CD4-positive, alpha-beta memory T cell (primary cell): ENCODE measurements at regions not wholly inside any gene's neighbourhood (a gene's known extent, or its start where the extent isn't known, plus 50 kb on each side); places are given as distances from the start of the nearest gene placed in this dataset.

Source experiments
- CTCF ChIA-PET: fragments of 350-600 bp; sonication (Branson Sonifier 250); formaldehyde crosslinking; loops from one replicate; lab custom pipeline; 2021; ENCODE audit warnings: inconsistent platforms; ENCODE audit not compliant: partially characterized antibody; lab: Charles Lee
- POLR2A ChIA-PET: fragments of 350-600 bp; sonication (Branson Sonifier 250); formaldehyde crosslinking; loops from one replicate; lab custom pipeline; 2021; ENCODE audit not compliant: partially characterized antibody; lab: Charles Lee
- DNase-seq, 5 donors: peaks; one replicate each; pipeline versions ENCODE4 v3.0.0 to v3.0.0-alpha.2; 2020 to 2022; ENCODE audit warnings: mixed read lengths in 1 of 5
- H3K27ac ChIP-seq: one replicate; pipeline ENCODE4 v1.7.0; 2013; ENCODE audit warnings: low read depth, low read length
- H3K27me3 ChIP-seq: 2 replicates; pipeline ENCODE4 v1.7.0; 2013; ENCODE audit warnings: mild to moderate bottlenecking, low read length, moderate library complexity; ENCODE audit not compliant: insufficient read depth
- H3K36me3 ChIP-seq: 2 replicates; pipeline ENCODE4 v1.7.0; 2013; ENCODE audit warnings: mild to moderate bottlenecking, low read length, moderate library complexity; ENCODE audit not compliant: insufficient read depth
- H3K4me1 ChIP-seq: 2 replicates; pipeline ENCODE4 v1.7.0; 2013; ENCODE audit warnings: mild to moderate bottlenecking, low read length, moderate library complexity; ENCODE audit not compliant: insufficient read depth
- H3K4me3 ChIP-seq, 2 donors: one replicate each; pipeline ENCODE4 v1.7.0; 2013; ENCODE audit warnings: low read length in 2 of 2, mild to moderate bottlenecking in 1 of 2
- H3K9me3 ChIP-seq, 2 donors: one replicate each; pipeline ENCODE4 v1.7.0; 2013; ENCODE audit warnings: low read length in 2 of 2, control low read depth in 1 of 2; ENCODE audit not compliant: control insufficient read depth in 1 of 2
- H3K27ac Mint-ChIP-seq, 7 donors: one replicate each; pipeline ENCODE4 v1.8.0; 2020 to 2021; ENCODE audit warnings: mixed read lengths in 7 of 7, mild to moderate bottlenecking in 6 of 7, inconsistent platforms in 3 of 7, moderate library complexity in 3 of 7
- H3K27me3 Mint-ChIP-seq, 2 donors: one replicate each; pipeline ENCODE4 v1.8.0; 2020 to 2021; ENCODE audit warnings: mixed read lengths in 2 of 2
- H3K36me3 Mint-ChIP-seq, 2 donors: one replicate each; pipeline ENCODE4 v1.8.0; 2020 to 2021; ENCODE audit warnings: mixed read lengths in 2 of 2, inconsistent platforms in 1 of 2, mild to moderate bottlenecking in 1 of 2
- H3K4me1 Mint-ChIP-seq, 4 donors: one replicate each; pipeline ENCODE4 v1.8.0; 2020 to 2021; ENCODE audit warnings: mixed read lengths in 4 of 4, mild to moderate bottlenecking in 1 of 4
- H3K4me3 Mint-ChIP-seq, 8 donors: one replicate each; pipeline ENCODE4 v1.8.0; 2020 to 2021; ENCODE audit warnings: mixed read lengths in 8 of 8, mild to moderate bottlenecking in 7 of 8, moderate library complexity in 6 of 8, inconsistent platforms in 3 of 8
- H3K9me3 Mint-ChIP-seq, 8 donors: one replicate each; pipeline ENCODE4 v1.8.0; 2020 to 2021; ENCODE audit warnings: mixed read lengths in 8 of 8, mild to moderate bottlenecking in 5 of 8, inconsistent platforms in 3 of 8, moderate library complexity in 1 of 8
- intact Hi-C: fragments of 100-400 bp; cut with micrococcal nuclease; formaldehyde crosslinking; loops from one replicate; pipeline ENCODE4 v1.15.1; 2023

DNA sequence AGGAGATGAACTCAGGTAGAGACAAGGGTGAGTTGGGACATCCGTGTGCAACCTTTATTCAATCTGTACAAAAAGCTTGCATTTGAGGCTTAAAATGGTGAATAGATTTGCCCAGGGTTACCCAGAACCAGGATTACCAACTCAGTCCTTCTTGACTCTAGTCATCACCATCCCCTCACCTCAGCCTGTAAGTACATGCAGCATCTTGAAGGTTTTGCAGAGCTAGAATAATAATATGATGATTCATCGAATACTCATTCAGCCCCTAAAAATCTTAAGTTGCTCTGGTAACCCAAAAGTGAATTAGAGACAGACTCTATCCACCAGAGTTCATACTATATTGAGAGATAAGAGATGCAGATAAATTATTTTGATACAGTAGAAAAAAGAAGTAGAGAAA, 90.3 kb downstream of the NKX2-1 start:
- CTCF ChIA-PET = no interaction called here
- Histone ChIP-seq H3K4me1 (no peaks in the 10 kb centered on the region), H3K9me3 (no peaks in the 10 kb centered on the region), H3K27me3 (no peaks in the 10 kb centered on the region), H3K4me3 (no peak overlapping the region), H3K36me3 (no peaks in the 10 kb centered on the region), H3K27ac (no peak overlapping the region)
- intact Hi-C loops = no loop called here
- Mint-ChIP-seq H3K9me3 (no peaks in the 10 kb centered on the region), H3K36me3 (no peaks in the 10 kb centered on the region), H3K4me3 (no peak overlapping the region), H3K4me1 (no peaks in the 10 kb centered on the region), H3K27me3 (peaks cover 4% of the 10 kb centered on the region in 2 donors), H3K27ac (no peak overlapping the region)
- POLR2A ChIA-PET = no interaction called here
- no peak for DNase-seq

DNA sequence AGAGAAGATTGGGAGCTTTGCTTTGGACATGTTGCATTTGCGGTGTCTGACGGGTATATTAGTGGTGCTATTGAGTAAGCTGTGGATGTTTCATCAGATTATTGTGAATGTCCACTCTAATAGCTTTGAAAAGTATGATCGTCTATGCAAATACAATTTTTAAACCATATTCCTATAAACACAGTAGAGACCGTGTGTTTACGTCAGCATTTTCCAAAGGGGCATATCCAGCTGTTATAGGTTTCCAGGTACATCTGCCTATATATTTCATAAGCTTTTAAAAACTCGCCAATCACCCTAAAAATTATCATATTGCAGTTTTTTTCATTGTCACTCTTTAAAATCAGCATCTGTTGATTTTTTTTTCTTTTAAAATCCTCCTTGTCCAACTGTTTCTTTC, 91.7 kb downstream of the NKX2-1 start:
- CTCF ChIA-PET = no interaction called here
- no peak overlapping the region for H3K27ac ChIP-seq
- Mint-ChIP-seq H3K27me3 (peaks cover 4% of the 10 kb centered on the region in 2 donors), H3K36me3 (no peaks in the 10 kb centered on the region), H3K4me3 (no peak overlapping the region), H3K27ac (no peak overlapping the region), H3K9me3 (no peaks in the 10 kb centered on the region), H3K4me1 (no peaks in the 10 kb centered on the region)
- DNase-seq = no peak
- H3K9me3 ChIP-seq = no peaks in the 10 kb centered on the region
- no peaks in the 10 kb centered on the region for H3K27me3 ChIP-seq
- H3K4me3 ChIP-seq = no peak overlapping the region
- no peaks in the 10 kb centered on the region for H3K36me3 ChIP-seq
- no peaks in the 10 kb centered on the region for H3K4me1 ChIP-seq
- intact Hi-C loops = no loop called here
- POLR2A ChIA-PET = no interaction called here

DNA sequence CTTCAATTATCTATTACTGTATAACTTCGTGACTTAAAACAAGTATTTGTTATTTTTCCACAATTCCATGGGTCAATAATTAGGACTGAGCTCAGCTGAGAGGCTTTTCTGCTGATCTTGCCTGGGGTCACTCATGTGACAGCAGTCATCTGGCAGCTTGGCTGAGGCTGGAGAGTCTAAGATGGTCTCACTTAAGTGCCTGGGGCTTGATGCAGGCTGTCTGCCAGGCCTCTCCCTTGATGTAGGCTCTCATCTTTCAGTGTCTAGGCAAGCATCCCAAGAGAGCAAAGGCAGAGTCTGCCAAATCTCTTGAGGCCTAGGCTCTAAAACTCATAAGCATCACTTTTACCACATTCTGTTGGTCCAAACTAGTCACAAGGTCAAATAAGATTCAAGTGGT, 93.2 kb downstream of the NKX2-1 start:
- H3K4me3 Mint-ChIP-seq = no peak overlapping the region
- H3K27me3 Mint-ChIP-seq = peaks cover 4% of the 10 kb centered on the region in 2 donors
- H3K4me1 Mint-ChIP-seq = no peaks in the 10 kb centered on the region
- intact Hi-C loops = no loop called here
- no peak for DNase-seq
- no peak overlapping the region for H3K27ac ChIP-seq
- no peak overlapping the region for H3K4me3 ChIP-seq
- H3K36me3 Mint-ChIP-seq = no peaks in the 10 kb centered on the region
- H3K9me3 ChIP-seq = no peaks in the 10 kb centered on the region
- H3K9me3 Mint-ChIP-seq = no peaks in the 10 kb centered on the region
- no peaks in the 10 kb centered on the region for H3K4me1 ChIP-seq
- no peaks in the 10 kb centered on the region for H3K27me3 ChIP-seq
- H3K27ac Mint-ChIP-seq = no peak overlapping the region
- POLR2A ChIA-PET = no interaction called here
- no peaks in the 10 kb centered on the region for H3K36me3 ChIP-seq
- CTCF ChIA-PET = no interaction called here

DNA sequence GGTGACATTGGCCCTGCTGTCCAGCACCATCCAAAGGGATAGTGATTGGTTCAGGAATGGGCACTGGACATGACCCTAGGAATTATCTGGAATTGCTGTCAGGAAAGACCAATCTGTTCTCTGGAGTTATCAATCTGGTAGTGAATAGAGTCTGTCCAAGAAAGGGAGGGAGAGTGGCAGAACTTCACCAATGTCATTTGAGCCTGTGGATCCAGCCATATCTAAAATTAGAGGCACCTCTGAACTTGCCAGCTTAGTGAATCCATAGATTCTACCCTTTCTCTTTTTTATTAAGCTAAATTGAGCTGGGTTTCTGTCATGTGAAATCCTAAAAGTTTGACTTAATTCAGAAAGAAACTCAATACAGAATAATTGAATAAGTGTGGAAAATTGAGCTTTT, 93.9 kb downstream of the NKX2-1 start:
- DNase-seq = no peak
- no peaks in the 10 kb centered on the region for H3K4me1 ChIP-seq
- CTCF ChIA-PET = no interaction called here
- no peaks in the 10 kb centered on the region for H3K27me3 ChIP-seq
- no peak overlapping the region for H3K27ac ChIP-seq
- no peaks in the 10 kb centered on the region for H3K9me3 ChIP-seq
- no peak overlapping the region for H3K4me3 Mint-ChIP-seq
- no peak overlapping the region for H3K27ac Mint-ChIP-seq
- H3K36me3 Mint-ChIP-seq = no peaks in the 10 kb centered on the region
- no peaks in the 10 kb centered on the region for H3K4me1 Mint-ChIP-seq
- POLR2A ChIA-PET = no interaction called here
- H3K36me3 ChIP-seq = no peaks in the 10 kb centered on the region
- H3K27me3 Mint-ChIP-seq = peaks cover 4% of the 10 kb centered on the region in 2 donors
- no peak overlapping the region for H3K4me3 ChIP-seq
- intact Hi-C loops = no loop called here
- no peaks in the 10 kb centered on the region for H3K9me3 Mint-ChIP-seq

DNA sequence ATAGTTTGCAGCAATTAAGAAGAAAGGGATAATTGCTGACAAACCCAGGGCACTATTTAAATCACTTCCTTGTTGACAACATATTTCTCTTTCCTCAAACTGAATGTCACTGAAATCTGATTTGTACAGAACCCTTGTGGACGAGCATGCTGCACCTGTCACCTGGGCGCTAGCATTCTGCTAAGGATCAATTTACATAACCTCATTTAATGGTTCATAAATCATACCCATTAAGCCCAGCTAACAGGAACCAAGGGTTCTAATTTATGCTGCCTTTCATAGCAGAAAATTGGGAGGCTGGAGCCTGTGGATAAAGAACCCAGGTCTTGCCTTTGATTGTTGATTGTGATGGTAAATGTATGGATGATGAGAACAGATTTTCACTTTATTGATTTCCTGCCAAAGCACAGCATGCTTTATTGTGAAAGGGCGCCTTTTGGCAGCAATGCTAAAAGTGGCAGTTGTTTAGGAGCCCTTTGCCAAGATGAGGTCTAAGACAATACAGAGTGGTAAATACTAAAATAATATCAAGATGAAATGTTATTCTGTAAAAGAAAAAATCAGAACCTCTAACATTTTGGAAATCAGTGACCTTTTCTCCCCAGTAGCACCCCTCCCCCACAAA, 95.4 kb downstream of the NKX2-1 start:
- Histone ChIP-seq H3K27ac (no peak overlapping the region), H3K9me3 (no peaks in the 10 kb centered on the region), H3K4me1 (no peaks in the 10 kb centered on the region), H3K36me3 (no peaks in the 10 kb centered on the region), H3K4me3 (no peak overlapping the region), H3K27me3 (no peaks in the 10 kb centered on the region)
- intact Hi-C loops = no loop called here
- POLR2A ChIA-PET = no interaction called here
- CTCF ChIA-PET = no interaction called here
- H3K9me3 Mint-ChIP-seq = no peaks in the 10 kb centered on the region
- no peaks in the 10 kb centered on the region for H3K36me3 Mint-ChIP-seq
- no peak overlapping the region for H3K4me3 Mint-ChIP-seq
- no peak overlapping the region for H3K27ac Mint-ChIP-seq
- DNase-seq = no peak
- H3K27me3 Mint-ChIP-seq = peaks cover 4% of the 10 kb centered on the region in 2 donors
- H3K4me1 Mint-ChIP-seq = no peaks in the 10 kb centered on the region

DNA sequence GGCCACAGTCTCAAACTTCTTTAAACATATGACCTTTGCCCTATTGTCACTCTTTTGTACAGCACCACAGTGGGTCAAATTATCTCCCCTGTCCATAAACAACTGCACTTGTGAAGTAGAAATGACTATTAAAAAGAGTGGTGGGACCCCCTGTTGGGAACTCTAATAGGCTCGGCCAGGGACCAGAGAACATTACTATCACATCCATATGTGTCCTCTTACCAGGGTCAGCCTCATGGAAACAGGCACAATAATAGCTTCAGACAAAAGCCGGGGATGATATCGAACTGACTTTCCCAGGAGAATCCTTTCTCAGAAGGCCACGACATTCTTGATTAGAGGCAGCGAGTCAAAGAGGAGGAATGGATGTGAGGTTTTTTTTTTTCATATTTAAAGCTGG, 96.6 kb downstream of the NKX2-1 start:
- intact Hi-C loops = no loop called here
- Mint-ChIP-seq H3K4me1 (no peaks in the 10 kb centered on the region), H3K27me3 (peaks cover 4% of the 10 kb centered on the region in 2 donors), H3K27ac (no peak overlapping the region), H3K9me3 (no peaks in the 10 kb centered on the region), H3K4me3 (no peak overlapping the region), H3K36me3 (no peaks in the 10 kb centered on the region)
- H3K9me3 ChIP-seq = no peaks in the 10 kb centered on the region
- H3K27ac ChIP-seq = no peak overlapping the region
- no peak overlapping the region for H3K4me3 ChIP-seq
- ChIA-PET CTCF (no interaction called here), POLR2A (no interaction called here)
- no peaks in the 10 kb centered on the region for H3K4me1 ChIP-seq
- no peaks in the 10 kb centered on the region for H3K27me3 ChIP-seq
- no peaks in the 10 kb centered on the region for H3K36me3 ChIP-seq
- no peak for DNase-seq

DNA sequence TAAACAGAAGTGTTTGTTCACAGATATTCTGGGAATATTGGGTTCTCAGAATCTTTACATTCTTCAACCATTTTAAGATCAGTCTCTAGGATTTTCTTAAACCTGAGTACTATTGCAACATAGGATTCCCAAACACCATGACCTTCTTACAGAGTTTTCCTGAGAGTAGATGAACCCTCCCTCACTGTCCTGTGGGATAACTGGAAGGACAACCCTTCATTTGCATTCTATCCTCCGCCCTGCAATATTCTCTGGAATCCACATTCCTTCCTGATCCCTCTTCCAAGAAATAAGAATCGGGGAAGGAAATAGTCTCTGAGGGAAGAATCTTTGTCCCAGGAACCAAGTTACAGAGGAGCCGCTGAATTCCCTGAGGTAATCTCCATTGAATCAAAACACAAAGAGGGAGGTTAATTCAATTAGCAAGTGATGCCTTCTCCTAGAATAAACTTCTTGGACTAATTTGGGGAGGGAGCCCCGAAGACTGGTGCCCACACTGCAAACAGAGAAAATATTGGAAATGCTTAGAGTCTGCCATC, 99.8 kb upstream of the MBIP start:
- intact Hi-C loops = no loop called here
- CTCF ChIA-PET = no interaction called here
- no peak overlapping the region for H3K27ac Mint-ChIP-seq
- H3K36me3 Mint-ChIP-seq = no peaks in the 10 kb centered on the region
- POLR2A ChIA-PET = no interaction called here
- peaks cover 0 to 15% (median 5%) of the 10 kb centered on the region in 8 donors for H3K9me3 Mint-ChIP-seq
- H3K4me3 Mint-ChIP-seq = no peak overlapping the region
- DNase-seq = no peak
- no peaks in the 10 kb centered on the region for H3K4me1 ChIP-seq
- no peaks in the 10 kb centered on the region for H3K27me3 ChIP-seq
- H3K27me3 Mint-ChIP-seq = no peaks in the 10 kb centered on the region
- no peaks in the 10 kb centered on the region for H3K4me1 Mint-ChIP-seq
- H3K36me3 ChIP-seq = no peaks in the 10 kb centered on the region
- H3K9me3 ChIP-seq = no peaks in the 10 kb centered on the region
- no peak overlapping the region for H3K4me3 ChIP-seq
- H3K27ac ChIP-seq = no peak overlapping the region

DNA sequence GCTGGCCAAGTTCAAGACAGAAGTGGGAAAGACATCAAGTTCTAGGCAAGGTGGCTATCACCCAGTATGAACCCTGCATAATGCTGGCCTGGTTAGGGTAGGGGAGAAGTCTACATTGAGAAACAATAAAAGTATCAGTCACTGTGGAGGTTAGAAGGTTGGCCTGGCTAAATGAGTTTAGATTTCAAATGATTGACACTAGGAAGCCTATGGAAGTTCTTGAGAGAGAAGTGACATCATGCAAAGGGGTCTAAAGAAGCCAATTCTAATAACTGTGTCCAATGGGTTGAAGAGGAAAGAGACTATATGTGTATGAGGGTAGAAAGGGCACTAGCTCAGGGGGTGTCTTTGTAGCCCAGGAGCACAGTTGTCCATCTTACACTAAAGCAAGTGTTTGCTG, 98.5 kb upstream of the MBIP start:
- ChIA-PET POLR2A (no interaction called here), CTCF (no interaction called here)
- Histone ChIP-seq H3K4me1 (no peaks in the 10 kb centered on the region), H3K27me3 (no peaks in the 10 kb centered on the region), H3K36me3 (no peaks in the 10 kb centered on the region), H3K4me3 (no peak overlapping the region), H3K27ac (no peak overlapping the region), H3K9me3 (no peaks in the 10 kb centered on the region)
- Mint-ChIP-seq H3K4me3 (no peak overlapping the region), H3K4me1 (no peaks in the 10 kb centered on the region), H3K27ac (no peak overlapping the region), H3K27me3 (no peaks in the 10 kb centered on the region), H3K9me3 (peaks cover 0 to 18% (median 5%) of the 10 kb centered on the region in 8 donors), H3K36me3 (no peaks in the 10 kb centered on the region)
- intact Hi-C loops = no loop called here
- no peak for DNase-seq
